Activated naive CD4-positive, alpha-beta T cell treated with anti-CD3 and anti-CD28 coated beads for 36 hours (primary cell): ENCODE measurements at regions not wholly inside any gene's neighbourhood (a gene's known extent, or its start where the extent isn't known, plus 50 kb on each side); places are given as distances from the start of the nearest gene placed in this dataset.

Experiments
- CTCF ChIA-PET: fragments of 350-600 bp; sonication (Branson Sonifier 250); formaldehyde crosslinking; loops from one replicate; lab custom pipeline; 2021; ENCODE audit warnings: antibody characterized with exemption; lab: Charles Lee
- DNase-seq: peaks from one replicate; pipeline ENCODE4 v3.0.0-alpha.2; 2020
- H3K27ac Mint-ChIP-seq: one replicate; pipeline ENCODE4 v1.8.0; 2021; ENCODE audit warnings: mild to moderate bottlenecking, mixed read lengths
- H3K27me3 Mint-ChIP-seq: one replicate; pipeline ENCODE4 v1.8.0; 2021; ENCODE audit warnings: low read depth, mixed read lengths
- H3K36me3 Mint-ChIP-seq: one replicate; pipeline ENCODE4 v1.8.0; 2021; ENCODE audit warnings: low read depth, mixed read lengths
- H3K4me1 Mint-ChIP-seq: one replicate; pipeline ENCODE4 v1.8.0; 2021; ENCODE audit warnings: low read depth, mixed read lengths
- H3K4me3 Mint-ChIP-seq: one replicate; pipeline ENCODE4 v1.8.0; 2021; ENCODE audit warnings: mild to moderate bottlenecking, moderate library complexity, mixed read lengths
- H3K9me3 Mint-ChIP-seq: one replicate; pipeline ENCODE4 v1.8.0; 2021; ENCODE audit warnings: mixed read lengths
- intact Hi-C: fragments of 100-400 bp; cut with micrococcal nuclease; formaldehyde crosslinking; loops from one replicate; pipeline ENCODE4 v1.15.1; 2023

DNA sequence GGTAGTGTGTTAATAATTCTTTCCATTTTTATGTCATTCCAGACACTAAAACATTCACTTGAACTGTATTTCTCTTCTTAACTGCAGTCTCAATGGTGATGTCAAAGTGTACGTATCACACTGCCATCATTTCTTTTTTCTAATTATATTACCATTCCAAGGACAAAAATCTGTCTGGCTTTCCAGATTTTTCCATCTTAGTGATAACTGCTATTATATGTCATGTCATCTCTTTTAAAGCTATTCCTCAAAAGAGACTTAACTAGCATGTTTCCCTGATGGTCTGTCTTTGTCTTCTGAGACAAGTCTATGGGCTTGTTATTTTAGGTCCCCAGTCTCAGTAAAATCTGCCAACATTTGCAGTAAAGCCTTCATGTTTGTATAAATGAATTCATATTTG lies 1207.1 kb downstream of the PCDH17 start:
- no peaks in the 10 kb centered on the region for H3K27me3 Mint-ChIP-seq
- no peaks in the 10 kb centered on the region for H3K36me3 Mint-ChIP-seq
- CTCF ChIA-PET: no interaction called here
- peaks cover 8% of the 10 kb centered on the region for H3K9me3 Mint-ChIP-seq
- H3K27ac Mint-ChIP-seq: no peak overlapping the region
- no peak overlapping the region for H3K4me3 Mint-ChIP-seq
- H3K4me1 Mint-ChIP-seq: no peaks in the 10 kb centered on the region
- DNase-seq: no peak
- intact Hi-C loops: no loop called here

DNA sequence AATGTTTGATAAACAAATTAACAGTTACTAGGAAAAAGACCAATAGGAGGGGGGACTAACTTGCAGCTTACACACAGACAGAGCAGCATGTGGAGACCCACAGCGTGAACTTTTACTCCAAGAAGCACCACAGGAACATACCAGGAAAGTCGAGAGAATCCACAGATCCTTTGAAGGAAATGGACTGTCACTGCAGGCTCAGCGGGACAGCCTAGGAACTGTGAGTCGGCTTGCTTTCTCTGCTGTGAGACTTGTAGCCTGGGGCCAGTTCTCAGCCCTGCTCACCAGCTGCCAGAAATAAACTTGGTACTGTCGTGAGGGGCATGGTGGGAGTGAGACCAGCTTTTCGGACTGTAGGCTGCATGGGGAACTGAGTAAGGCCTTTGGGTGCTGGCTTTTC lies 1211.5 kb downstream of the PCDH17 start:
- CTCF ChIA-PET: no interaction called here
- no peaks in the 10 kb centered on the region for H3K27me3 Mint-ChIP-seq
- DNase-seq: no peak
- no peaks in the 10 kb centered on the region for H3K4me1 Mint-ChIP-seq
- intact Hi-C loops: no loop called here
- peaks cover 20% of the 10 kb centered on the region for H3K9me3 Mint-ChIP-seq
- H3K27ac Mint-ChIP-seq: no peak overlapping the region
- no peak overlapping the region for H3K4me3 Mint-ChIP-seq
- no peaks in the 10 kb centered on the region for H3K36me3 Mint-ChIP-seq

DNA sequence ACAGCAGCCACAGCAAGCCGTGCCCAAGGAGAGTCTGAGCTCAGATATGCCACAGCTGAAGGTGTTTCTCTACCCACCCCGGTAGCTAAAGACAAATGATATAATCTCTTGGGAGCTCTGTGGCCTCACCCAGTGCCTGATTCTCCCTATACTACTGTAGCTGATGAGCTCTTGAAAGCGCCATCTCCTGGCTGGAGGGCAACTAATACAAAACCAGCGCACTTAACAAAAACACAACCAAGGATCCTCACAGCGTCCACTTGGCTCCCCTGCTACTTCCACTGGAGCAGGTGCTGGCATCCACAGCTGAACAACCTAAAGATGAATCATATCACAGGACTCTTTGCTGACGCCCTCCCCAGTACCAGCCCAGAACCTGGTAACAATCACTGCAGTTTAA lies 1212.0 kb downstream of the PCDH17 start:
- Mint-ChIP-seq H3K27ac (no peak overlapping the region), H3K9me3 (peaks cover 22% of the 10 kb centered on the region), H3K36me3 (no peaks in the 10 kb centered on the region), H3K4me3 (no peak overlapping the region), H3K27me3 (no peaks in the 10 kb centered on the region), H3K4me1 (no peaks in the 10 kb centered on the region)
- DNase-seq: no peak
- CTCF ChIA-PET: no interaction called here
- intact Hi-C loops: no loop called here

DNA sequence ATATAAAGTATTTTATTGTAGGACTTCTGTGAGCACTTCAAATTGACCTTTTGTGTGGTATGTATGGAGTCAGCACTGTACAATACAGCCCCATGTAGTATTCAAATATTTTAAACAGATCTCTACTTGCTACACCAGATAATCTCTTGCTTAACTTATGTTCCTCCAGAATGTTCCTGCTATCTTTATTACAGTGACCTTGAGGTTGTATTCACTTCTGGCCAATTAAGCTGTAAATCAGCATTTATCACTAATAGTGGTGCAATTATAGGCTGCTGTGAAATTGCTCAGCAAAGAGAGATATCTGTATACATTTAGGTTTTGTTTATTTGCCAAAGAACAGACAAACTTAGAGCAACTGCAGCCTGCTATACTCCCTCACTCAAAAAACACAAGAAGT lies 1218.6 kb downstream of the PCDH17 start:
- Mint-ChIP-seq H3K4me3 (no peak overlapping the region), H3K9me3 (peaks cover 3% of the 10 kb centered on the region), H3K4me1 (no peaks in the 10 kb centered on the region), H3K36me3 (no peaks in the 10 kb centered on the region), H3K27ac (no peak overlapping the region), H3K27me3 (no peaks in the 10 kb centered on the region)
- intact Hi-C loops: no loop called here
- no peak for DNase-seq
- CTCF ChIA-PET: no interaction called here

DNA sequence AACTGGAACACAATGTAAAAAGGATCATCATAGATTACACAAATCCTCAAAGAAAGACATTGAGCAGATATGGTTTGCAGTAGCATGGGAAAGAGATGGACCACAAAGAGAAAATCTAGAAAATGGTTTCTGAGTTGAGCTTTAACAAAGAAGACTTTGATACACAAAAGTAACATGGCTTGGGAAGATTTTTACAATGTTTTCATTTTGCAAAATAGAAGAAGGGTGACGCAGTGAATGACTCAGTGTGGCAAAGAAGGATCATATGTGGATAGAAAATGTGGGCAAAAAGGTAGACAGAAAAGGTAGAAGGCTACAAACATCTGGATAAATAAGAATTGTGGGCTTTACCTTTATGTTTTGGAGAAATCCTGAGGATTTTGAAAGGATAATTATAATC lies 1220.5 kb downstream of the PCDH17 start:
- Mint-ChIP-seq H3K36me3 (no peaks in the 10 kb centered on the region), H3K27me3 (no peaks in the 10 kb centered on the region), H3K9me3 (peaks cover 2% of the 10 kb centered on the region), H3K4me3 (no peak overlapping the region), H3K27ac (no peak overlapping the region), H3K4me1 (no peaks in the 10 kb centered on the region)
- no peak for DNase-seq
- CTCF ChIA-PET: no interaction called here
- intact Hi-C loops: no loop called here

DNA sequence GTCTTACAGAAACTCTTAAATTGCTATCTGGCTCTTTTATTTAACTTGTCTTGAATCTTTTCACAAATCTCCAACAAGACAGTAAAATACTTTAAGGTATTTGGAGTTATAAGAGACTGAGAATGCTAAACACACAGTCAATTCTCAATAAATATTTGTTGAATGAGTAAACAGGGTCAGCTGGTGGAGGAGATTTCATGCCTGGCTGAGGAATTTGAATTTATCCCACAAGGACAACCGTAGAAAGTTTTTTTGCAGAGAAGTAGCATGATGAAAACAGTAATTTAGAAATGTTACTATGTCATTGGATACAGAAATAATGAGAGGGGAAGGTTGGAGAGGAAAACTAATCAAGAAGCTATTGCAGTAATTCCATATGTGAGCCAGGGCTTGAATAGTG lies 1223.7 kb downstream of the PCDH17 start:
- intact Hi-C loops: no loop called here
- H3K27ac Mint-ChIP-seq: no peak overlapping the region
- H3K4me3 Mint-ChIP-seq: no peak overlapping the region
- CTCF ChIA-PET: no interaction called here
- H3K27me3 Mint-ChIP-seq: no peaks in the 10 kb centered on the region
- no peaks in the 10 kb centered on the region for H3K36me3 Mint-ChIP-seq
- no peak for DNase-seq
- no peaks in the 10 kb centered on the region for H3K9me3 Mint-ChIP-seq
- H3K4me1 Mint-ChIP-seq: no peaks in the 10 kb centered on the region

DNA sequence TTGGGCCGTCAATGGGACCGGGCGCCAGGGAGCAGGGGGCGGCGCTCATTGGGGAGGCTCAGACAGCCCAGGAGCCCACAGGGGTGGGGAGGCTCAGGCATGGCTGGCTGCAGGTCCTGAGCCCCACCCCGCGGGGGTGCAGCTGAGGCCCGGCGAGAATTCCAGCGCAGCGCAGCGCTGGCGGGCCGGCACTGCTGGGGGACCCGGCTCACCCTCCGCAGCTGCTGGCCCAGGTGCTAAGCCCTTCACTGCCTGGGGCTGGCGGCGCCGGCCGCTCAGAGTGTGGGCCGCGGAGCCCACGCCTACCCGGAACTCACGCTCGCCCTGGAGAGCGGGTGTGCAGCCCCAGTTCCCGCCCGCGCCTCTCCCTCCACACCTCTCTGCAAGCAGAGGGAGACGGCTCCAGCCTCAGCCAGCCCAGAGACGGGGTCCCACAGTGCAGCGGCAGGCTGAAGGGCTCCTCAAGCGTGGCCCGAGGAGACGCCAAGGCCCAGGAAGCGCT lies 1227.4 kb downstream of the PCDH17 start:
- Mint-ChIP-seq H3K4me3 (no peak overlapping the region), H3K27me3 (no peaks in the 10 kb centered on the region), H3K9me3 (no peaks in the 10 kb centered on the region), H3K36me3 (no peaks in the 10 kb centered on the region), H3K27ac (no peak overlapping the region), H3K4me1 (no peaks in the 10 kb centered on the region)
- DNase-seq: no peak
- intact Hi-C loops: no loop called here
- CTCF ChIA-PET: no interaction called here

DNA sequence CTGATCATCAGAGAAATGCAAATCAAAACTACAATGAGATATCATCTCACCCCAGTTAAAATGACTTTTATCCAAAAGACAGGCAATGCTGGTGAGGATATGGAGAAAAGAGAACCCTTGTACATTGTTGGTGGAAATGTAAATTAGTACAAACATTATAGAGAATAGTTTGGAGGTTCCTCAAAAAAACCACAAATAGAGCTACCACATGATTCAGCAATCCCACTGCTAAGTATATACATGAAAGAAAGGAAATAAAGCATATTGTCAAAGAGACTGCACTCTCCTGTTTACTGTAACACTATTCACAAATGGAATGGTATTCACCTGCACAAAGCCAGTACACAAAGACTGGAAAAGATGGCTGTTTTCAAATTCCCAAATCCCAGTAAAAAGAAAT lies 1233.7 kb downstream of the PCDH17 start:
- no peaks in the 10 kb centered on the region for H3K4me1 Mint-ChIP-seq
- CTCF ChIA-PET: no interaction called here
- H3K27me3 Mint-ChIP-seq: no peaks in the 10 kb centered on the region
- DNase-seq: no peak
- no peak overlapping the region for H3K27ac Mint-ChIP-seq
- peaks cover 1% of the 10 kb centered on the region for H3K9me3 Mint-ChIP-seq
- intact Hi-C loops: no loop called here
- H3K36me3 Mint-ChIP-seq: no peaks in the 10 kb centered on the region
- H3K4me3 Mint-ChIP-seq: no peak overlapping the region

DNA sequence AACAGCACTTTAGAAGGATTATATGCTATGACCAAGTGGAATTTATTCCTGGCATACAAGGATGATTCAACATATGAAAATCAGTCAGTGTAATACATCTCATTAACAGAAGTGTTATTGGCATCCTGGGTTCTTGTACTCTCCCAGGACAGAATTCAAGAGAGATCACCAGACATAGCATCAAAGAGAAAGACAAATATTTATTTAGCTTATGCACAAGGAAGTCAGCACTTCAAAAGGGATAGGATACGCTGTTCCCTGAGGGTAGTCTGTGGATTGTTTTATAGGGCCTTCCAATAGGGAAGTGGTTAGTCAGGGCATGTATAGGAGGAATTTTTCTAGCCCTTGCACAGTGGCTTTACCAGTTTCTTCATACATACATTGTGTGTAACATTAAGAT lies 1238.0 kb downstream of the PCDH17 start:
- intact Hi-C loops: no loop called here
- Mint-ChIP-seq H3K4me1 (no peaks in the 10 kb centered on the region), H3K27ac (no peak overlapping the region), H3K36me3 (no peaks in the 10 kb centered on the region), H3K27me3 (no peaks in the 10 kb centered on the region), H3K4me3 (no peak overlapping the region), H3K9me3 (no peaks in the 10 kb centered on the region)
- CTCF ChIA-PET: no interaction called here
- DNase-seq: no peak

DNA sequence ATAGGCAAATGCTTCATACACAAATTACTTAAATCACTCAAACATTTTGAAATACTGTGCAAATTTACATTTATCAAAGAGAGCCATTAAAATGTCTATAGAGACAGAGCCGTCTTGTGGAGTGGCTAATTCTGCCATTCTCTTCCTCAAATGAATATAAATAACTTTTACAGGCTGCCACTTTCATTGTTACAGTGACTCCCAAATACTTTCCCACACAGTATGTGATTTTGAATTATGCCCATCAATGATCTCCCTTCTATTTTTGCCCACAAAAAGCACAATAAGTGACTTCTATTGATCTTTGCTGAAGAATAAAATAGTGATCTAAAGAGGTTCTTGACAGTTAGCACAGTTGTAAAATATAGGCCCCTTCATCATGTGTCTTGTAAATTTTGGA lies 1244.9 kb downstream of the PCDH17 start:
- CTCF ChIA-PET: no interaction called here
- Mint-ChIP-seq H3K36me3 (no peaks in the 10 kb centered on the region), H3K9me3 (no peaks in the 10 kb centered on the region), H3K27me3 (no peaks in the 10 kb centered on the region), H3K4me1 (no peaks in the 10 kb centered on the region), H3K27ac (no peak overlapping the region), H3K4me3 (no peak overlapping the region)
- no peak for DNase-seq
- intact Hi-C loops: no loop called here

DNA sequence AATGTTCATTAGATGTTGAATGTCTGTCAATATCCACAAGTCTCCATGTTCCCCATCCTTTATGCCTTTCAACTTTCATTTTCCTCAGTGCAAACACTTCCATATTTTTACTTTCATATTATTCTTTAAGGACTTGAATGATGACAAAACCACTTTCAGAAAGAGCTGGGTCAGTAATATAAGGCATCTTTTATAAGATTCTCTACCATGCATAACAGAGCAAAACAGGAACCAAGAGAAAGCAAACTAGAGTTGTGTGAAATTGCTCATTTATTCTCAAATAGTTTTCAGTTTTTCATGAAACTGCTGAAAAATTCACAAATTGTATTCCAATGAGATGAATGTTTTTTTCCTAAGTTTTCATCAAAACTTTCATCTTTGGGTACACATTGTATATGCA lies 1247.6 kb downstream of the PCDH17 start:
- H3K36me3 Mint-ChIP-seq: no peaks in the 10 kb centered on the region
- no peaks in the 10 kb centered on the region for H3K9me3 Mint-ChIP-seq
- DNase-seq: no peak
- intact Hi-C loops: no loop called here
- H3K4me1 Mint-ChIP-seq: no peaks in the 10 kb centered on the region
- H3K4me3 Mint-ChIP-seq: no peak overlapping the region
- CTCF ChIA-PET: no interaction called here
- H3K27ac Mint-ChIP-seq: no peak overlapping the region
- H3K27me3 Mint-ChIP-seq: no peaks in the 10 kb centered on the region

DNA sequence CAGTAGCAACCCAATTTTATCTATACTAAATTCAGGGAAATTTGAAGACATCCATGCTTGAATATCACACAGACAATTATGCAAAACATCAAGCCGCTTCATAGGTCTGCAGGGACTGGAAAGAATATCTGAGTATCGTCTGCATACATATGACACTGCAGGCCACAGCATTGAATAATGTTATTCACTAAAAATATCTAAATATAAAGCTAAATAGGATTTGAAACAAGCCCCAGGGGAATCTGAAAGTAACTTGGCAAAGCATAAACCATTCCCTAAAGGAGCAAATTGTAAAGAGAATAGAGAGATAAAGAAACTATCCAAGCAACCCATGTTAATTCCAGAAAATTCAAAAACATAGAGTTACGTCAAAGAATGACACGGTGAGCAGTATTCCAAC lies 1251.0 kb downstream of the PCDH17 start:
- H3K27ac Mint-ChIP-seq: no peak overlapping the region
- no peaks in the 10 kb centered on the region for H3K9me3 Mint-ChIP-seq
- H3K4me1 Mint-ChIP-seq: no peaks in the 10 kb centered on the region
- no peaks in the 10 kb centered on the region for H3K27me3 Mint-ChIP-seq
- CTCF ChIA-PET: no interaction called here
- H3K4me3 Mint-ChIP-seq: no peak overlapping the region
- no peaks in the 10 kb centered on the region for H3K36me3 Mint-ChIP-seq
- intact Hi-C loops: no loop called here
- no peak for DNase-seq

DNA sequence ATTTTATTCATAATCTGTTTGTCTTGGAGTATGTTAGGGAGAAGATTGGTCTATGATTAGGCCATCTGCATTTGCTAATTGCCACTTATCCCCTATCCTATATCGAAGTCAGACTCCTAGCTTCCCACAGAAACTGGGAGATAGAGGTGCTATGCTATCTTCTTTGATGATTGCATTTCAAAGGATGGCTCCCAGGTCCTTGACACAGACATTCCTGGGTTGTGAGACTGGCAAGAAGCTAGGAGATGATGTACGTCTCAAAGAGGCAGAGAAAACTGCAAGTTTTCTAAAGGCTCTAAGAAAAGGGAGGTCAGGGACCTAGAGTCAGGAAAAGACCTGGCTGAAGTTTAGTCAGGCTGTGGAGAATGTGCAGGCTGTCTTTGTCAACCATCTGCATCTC lies 1251.9 kb downstream of the PCDH17 start:
- H3K4me3 Mint-ChIP-seq: no peak overlapping the region
- CTCF ChIA-PET: no interaction called here

More for the DNA sequence above, 1251.9 kb downstream of the PCDH17 start:
- Mint-ChIP-seq H3K27ac (no peak overlapping the region), H3K4me1 (no peaks in the 10 kb centered on the region), H3K27me3 (no peaks in the 10 kb centered on the region), H3K36me3 (no peaks in the 10 kb centered on the region), H3K9me3 (no peaks in the 10 kb centered on the region)
- DNase-seq: no peak
- intact Hi-C loops: no loop called here
